Sigmoid colon (tissue), 6 donors: ENCODE measurements at regions not wholly inside any gene's neighbourhood (a gene's known extent, or its start where the extent isn't known, plus 50 kb on each side); places are given as distances from the start of the nearest gene placed in this dataset.

Experiments used
- DNase-seq: peaks from one replicate; pipeline ENCODE4 v3.0.0-alpha.2; 2019
- H3K27ac ChIP-seq, 4 donors: fragments of 200-600 bp; sonication (generic); one replicate each; pipeline ENCODE4 v1.5.1; 2016 to 2019; ENCODE audit warnings: mild to moderate bottlenecking in 1 of 4
- H3K27me3 ChIP-seq, 3 donors: fragments of 200-600 bp; sonication (generic); one replicate each; pipeline ENCODE4 v1.5.1; 2019; ENCODE audit warnings: mild to moderate bottlenecking in 1 of 3
- H3K36me3 ChIP-seq, 4 donors: fragments of 200-600 bp; sonication (generic); one replicate each; pipeline ENCODE4 v1.5.1; 2016 to 2019
- H3K4me1 ChIP-seq, 4 donors: fragments of 200-600 bp; sonication (generic); one replicate each; pipeline ENCODE4 v1.5.1; 2017 to 2019
- H3K4me3 ChIP-seq, 4 donors: fragments of 200-600 bp; sonication (generic); one replicate each; pipeline ENCODE4 v1.5.1; 2017 to 2019; ENCODE audit warnings: mild to moderate bottlenecking in 2 of 4, moderate library complexity in 1 of 4
- H3K9me3 ChIP-seq, 4 donors: fragments of 200-600 bp in 3 of 4; sonication (generic) in 3 of 4; one replicate each; pipeline versions ENCODE4 v1.5.1 to v1.6.1; 2013 to 2019
- CTCF ChIP-seq, 4 experiments: fragments of 450-650 bp in 3 of 4; fragments of 200-600 bp in 1 of 4; IDR thresholded peaks; one replicate each; pipeline ENCODE4 v1.5.1; 2016 to 2019; ENCODE audit warnings: antibody characterized with exemption in 4 of 4, mild to moderate bottlenecking in 3 of 4, moderate library complexity in 2 of 4
- EP300 ChIP-seq, 4 donors: sonication (generic); formaldehyde crosslinking; IDR thresholded peaks; one replicate each; pipeline ENCODE4 v1.6.1; 2017; ENCODE audit warnings: antibody characterized with exemption in 4 of 4
- POLR2A ChIP-seq, 2 donors: fragments of 450-650 bp; IDR thresholded peaks; one replicate each; pipeline ENCODE4 v1.6.1; 2016; ENCODE audit warnings: antibody characterized with exemption in 2 of 2, mild to moderate bottlenecking in 2 of 2, moderate library complexity in 2 of 2
- POLR2AphosphoS5 ChIP-seq, 4 donors: sonication (generic); formaldehyde crosslinking; IDR thresholded peaks; one replicate each; pipeline ENCODE4 v1.6.1; 2017; ENCODE audit warnings: antibody characterized with exemption in 4 of 4
- WGBS, 2 donors: extraction: QIAGEN DNeasy Blood & Tissue Kit; methylation state at CpG; one replicate each; pipeline ENCODE4 v1.1.7; 2013; 5-methylcytosine and 5-hydroxymethylcytosine counted together
- intact Hi-C: fragments of 100-400 bp; cut with DNase I; formaldehyde crosslinking; loops from one replicate; pipeline ENCODE4 v1.15.1; 2023
- donor health status: healthy with polysubstance abuse.
- donor health status: healthy.

GRCh38 chr3:147669077-147669476 is 259.9 kb downstream of the ZIC1 start:
- Histone ChIP-seq H3K9me3 (no peaks in the 10 kb centered on the region), H3K27ac (no peak overlapping the region), H3K27me3 (no peaks in the 10 kb centered on the region), H3K4me3 (no peak overlapping the region), H3K4me1 (no peaks in the 10 kb centered on the region), H3K36me3 (no peaks in the 10 kb centered on the region)
- intact Hi-C loops: no loop called here
- TF ChIP-seq POLR2A (IDR thresholded peaks at IDR 0.05) (no peak), POLR2AphosphoS5 (IDR thresholded peaks at IDR 0.05) (no peak), CTCF (IDR thresholded peaks at IDR 0.05) (no peak), EP300 (IDR thresholded peaks at IDR 0.05) (no peak)
- DNase-seq: no peak
- WGBS, 2 donors: 80 to 86% methylated on average over 2 of the region's 2 CpGs

GRCh38 chr3:147672035-147672434 is 262.9 kb downstream of the ZIC1 start:
- Histone ChIP-seq H3K4me1 (no peaks in the 10 kb centered on the region), H3K27ac (no peak overlapping the region), H3K27me3 (no peaks in the 10 kb centered on the region), H3K36me3 (no peaks in the 10 kb centered on the region), H3K4me3 (no peak overlapping the region), H3K9me3 (no peaks in the 10 kb centered on the region)
- TF ChIP-seq EP300 (IDR thresholded peaks at IDR 0.05) (no peak), POLR2A (IDR thresholded peaks at IDR 0.05) (no peak), CTCF (IDR thresholded peaks at IDR 0.05) (no peak), POLR2AphosphoS5 (IDR thresholded peaks at IDR 0.05) (no peak)
- intact Hi-C loops: no loop called here
- DNase-seq: no peak

- TF ChIP-seq POLR2A (IDR thresholded peaks at IDR 0.05) (no peak), POLR2AphosphoS5 (IDR thresholded peaks at IDR 0.05) (no peak), CTCF (IDR thresholded peaks at IDR 0.05) (no peak), EP300 (IDR thresholded peaks at IDR 0.05) (no peak)
- no peaks in the 10 kb centered on the region for H3K36me3 ChIP-seq
- intact Hi-C loops: no loop called here
- no peaks in the 10 kb centered on the region for H3K9me3 ChIP-seq
- 31 to 59% methylated on average over 2 of the region's 2 CpGs for WGBS, 2 donors
- no peak for DNase-seq
- no peak overlapping the region for H3K27ac ChIP-seq
- no peaks in the 10 kb centered on the region for H3K4me1 ChIP-seq
- H3K4me3 ChIP-seq: no peak overlapping the region
- H3K27me3 ChIP-seq: no peaks in the 10 kb centered on the region
Measured at GRCh38 chr3:147672436-147672835, 263.3 kb downstream of the ZIC1 start.

GRCh38 chr3:147675761-147676160 is 266.6 kb downstream of the ZIC1 start:
- Histone ChIP-seq H3K9me3 (no peaks in the 10 kb centered on the region), H3K27ac (no peak overlapping the region), H3K36me3 (no peaks in the 10 kb centered on the region), H3K27me3 (no peaks in the 10 kb centered on the region), H3K4me3 (no peak overlapping the region), H3K4me1 (no peaks in the 10 kb centered on the region)
- DNase-seq: no peak
- no peak for TF ChIP-seq POLR2A (IDR thresholded peaks at IDR 0.05)
- no peak for TF ChIP-seq POLR2AphosphoS5 (IDR thresholded peaks at IDR 0.05)
- no peak for TF ChIP-seq EP300 (IDR thresholded peaks at IDR 0.05)
- TF ChIP-seq CTCF (IDR thresholded peaks at IDR 0.05): no peak
- intact Hi-C loops: no loop called here
- WGBS, 2 donors: 87 to 92% methylated on average over 2 of the region's 2 CpGs

- H3K27me3 ChIP-seq: no peaks in the 10 kb centered on the region
- no peak overlapping the region for H3K27ac ChIP-seq
- TF ChIP-seq EP300 (IDR thresholded peaks at IDR 0.05): no peak
- no peak for TF ChIP-seq CTCF (IDR thresholded peaks at IDR 0.05)
- no peak for TF ChIP-seq POLR2AphosphoS5 (IDR thresholded peaks at IDR 0.05)
- no peak for TF ChIP-seq POLR2A (IDR thresholded peaks at IDR 0.05)
- no peaks in the 10 kb centered on the region for H3K9me3 ChIP-seq
- no peak overlapping the region for H3K4me3 ChIP-seq
- no peak for DNase-seq
- H3K4me1 ChIP-seq: no peaks in the 10 kb centered on the region
- no peaks in the 10 kb centered on the region for H3K36me3 ChIP-seq
- intact Hi-C loops: no loop called here
- WGBS, 2 donors: 62 to 70% methylated on average over 6 of the region's 6 CpGs
Measured at GRCh38 chr3:147680837-147681483, 271.8 kb downstream of the ZIC1 start.
